A673 (cell line): ENCODE measurements at regions not wholly inside any gene's neighbourhood (a gene's known extent, or its start where the extent isn't known, plus 50 kb on each side); places are given as distances from the start of the nearest gene placed in this dataset.

Experiments used
- BruUV-seq: library from RNA; stranded (reverse); fragments of 400-500 nt; replicated peaks from 2 replicates; lab custom pipeline; 2021; lab: Mats Ljungman, UMichigan
- CTCF ChIA-PET: fragments of 300-600 bp; sonication (Branson Sonifier 250); formaldehyde crosslinking; loops from one replicate; lab custom pipeline; 2022; ENCODE audit warnings: antibody characterized with exemption; lab: Charles Lee
- POLR2A ChIA-PET: fragments of 300-600 bp; sonication (Branson Sonifier 250); formaldehyde crosslinking; loops from one replicate; lab custom pipeline; 2022; ENCODE audit warnings: antibody characterized with exemption; ENCODE audit not compliant: low non-redundant PET; lab: Charles Lee
- DNase-seq: peaks from one replicate; pipeline ENCODE4 v3.0.0-alpha.2; 2015; ENCODE audit warnings: low spot score
- H3K27ac ChIP-seq: fragments of 200-600 bp; sonication (generic); 2 replicates; pipeline ENCODE4 v1.5.1; 2016; ENCODE audit warnings: mixed run types, low read depth, mild to moderate bottlenecking, mixed read lengths, antibody characterized with exemption, low read length; ENCODE audit not compliant: poor library complexity, severe bottlenecking
- H3K27me3 ChIP-seq: fragments of 200-600 bp; sonication (generic); replicated peaks from 2 replicates; pipeline ENCODE4 v1.6.1; 2017; ENCODE audit warnings: mixed run types, low read depth, mild to moderate bottlenecking, mixed read lengths, antibody characterized with exemption, low read length; ENCODE audit not compliant: insufficient read depth, poor library complexity
- H3K36me3 ChIP-seq: fragments of 200-600 bp; sonication (generic); 2 replicates; pipeline ENCODE4 v1.6.1; 2016; ENCODE audit warnings: mixed run types, mild to moderate bottlenecking, mixed read lengths, antibody characterized with exemption, low read length; ENCODE audit not compliant: insufficient read depth, poor library complexity, severe bottlenecking
- H3K4me1 ChIP-seq: fragments of 200-600 bp; sonication (generic); 2 replicates; pipeline ENCODE4 v1.6.1; 2017; ENCODE audit warnings: mixed run types, mild to moderate bottlenecking, mixed read lengths, antibody characterized with exemption, low read length; ENCODE audit not compliant: insufficient read depth, poor library complexity, severe bottlenecking
- H3K4me3 ChIP-seq: fragments of 200-600 bp; sonication (generic); 2 replicates; pipeline ENCODE4 v1.5.1; 2016; ENCODE audit warnings: low read depth, mixed run types, mild to moderate bottlenecking, mixed read lengths, low read length; ENCODE audit not compliant: poor library complexity, severe bottlenecking
- H3K9me3 ChIP-seq: fragments of 200-600 bp; sonication (generic); 2 replicates; pipeline ENCODE4 v1.6.1; 2016; ENCODE audit warnings: mixed run types, low read depth, mild to moderate bottlenecking, mixed read lengths, antibody characterized with exemption, low read length; ENCODE audit not compliant: poor library complexity, severe bottlenecking
- EZH2 ChIP-seq: fragments of 200-600 bp; sonication (generic); IDR thresholded peaks from 2 replicates; pipeline ENCODE4 v1.6.1; 2017; ENCODE audit warnings: borderline replicate concordance, low read depth, mild to moderate bottlenecking, mixed read lengths, antibody characterized with exemption, low read length; ENCODE audit not compliant: poor library complexity, severe bottlenecking
- intact Hi-C: fragments of 100-400 bp; cut with micrococcal nuclease; formaldehyde crosslinking; loops from one replicate; pipeline ENCODE4 v1.10.0; 2022; ENCODE audit not compliant: unreplicated experiment
- TF ChIP-seq, protein P1 (sequence below): fragments of 300-800, 200-600 bp; sonication (generic); conservative IDR thresholded peaks from 2 replicates; pipeline ENCODE4 v1.5.1; 2017; ENCODE audit warnings: low read depth, mild to moderate bottlenecking, antibody characterized with exemption, low read length, moderate library complexity, mixed read lengths

DNA sequence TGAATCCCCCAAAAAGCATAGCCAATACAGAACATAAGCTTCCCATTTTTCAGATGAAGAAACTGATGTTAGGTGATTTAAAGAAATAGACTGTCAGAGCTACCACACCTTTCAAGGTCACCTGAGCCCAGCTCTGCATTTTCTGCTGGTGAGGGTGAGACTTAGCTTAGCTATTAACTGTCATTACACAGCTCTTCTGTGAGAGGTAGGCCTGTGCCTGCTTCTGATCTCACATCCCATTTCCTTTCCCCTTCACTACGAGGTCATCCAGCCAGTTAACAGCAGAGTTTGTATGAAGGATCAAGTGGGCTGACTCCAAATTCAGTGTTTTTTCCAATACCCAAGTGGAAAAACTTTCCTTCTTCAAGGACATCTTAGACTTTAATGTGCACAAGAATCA is 528.6 kb upstream of the CLINT1 start:
- Histone ChIP-seq H3K9me3 (no peaks in the 10 kb centered on the region), H3K27me3 (no peaks in the 10 kb centered on the region), H3K27ac (no peak overlapping the region), H3K4me3 (no peak overlapping the region), H3K4me1 (no peaks in the 10 kb centered on the region), H3K36me3 (no peaks in the 10 kb centered on the region)
- DNase-seq, result no peak
- no peak for TF ChIP-seq EZH2
- TF ChIP-seq, protein P1, sequence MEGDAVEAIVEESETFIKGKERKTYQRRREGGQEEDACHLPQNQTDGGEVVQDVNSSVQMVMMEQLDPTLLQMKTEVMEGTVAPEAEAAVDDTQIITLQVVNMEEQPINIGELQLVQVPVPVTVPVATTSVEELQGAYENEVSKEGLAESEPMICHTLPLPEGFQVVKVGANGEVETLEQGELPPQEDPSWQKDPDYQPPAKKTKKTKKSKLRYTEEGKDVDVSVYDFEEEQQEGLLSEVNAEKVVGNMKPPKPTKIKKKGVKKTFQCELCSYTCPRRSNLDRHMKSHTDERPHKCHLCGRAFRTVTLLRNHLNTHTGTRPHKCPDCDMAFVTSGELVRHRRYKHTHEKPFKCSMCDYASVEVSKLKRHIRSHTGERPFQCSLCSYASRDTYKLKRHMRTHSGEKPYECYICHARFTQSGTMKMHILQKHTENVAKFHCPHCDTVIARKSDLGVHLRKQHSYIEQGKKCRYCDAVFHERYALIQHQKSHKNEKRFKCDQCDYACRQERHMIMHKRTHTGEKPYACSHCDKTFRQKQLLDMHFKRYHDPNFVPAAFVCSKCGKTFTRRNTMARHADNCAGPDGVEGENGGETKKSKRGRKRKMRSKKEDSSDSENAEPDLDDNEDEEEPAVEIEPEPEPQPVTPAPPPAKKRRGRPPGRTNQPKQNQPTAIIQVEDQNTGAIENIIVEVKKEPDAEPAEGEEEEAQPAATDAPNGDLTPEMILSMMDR, result no peak
- intact Hi-C loops, result no loop called here
- POLR2A ChIA-PET, result no interaction called here
- CTCF ChIA-PET, result no interaction called here
- no TSS peak for BruUV-seq

DNA sequence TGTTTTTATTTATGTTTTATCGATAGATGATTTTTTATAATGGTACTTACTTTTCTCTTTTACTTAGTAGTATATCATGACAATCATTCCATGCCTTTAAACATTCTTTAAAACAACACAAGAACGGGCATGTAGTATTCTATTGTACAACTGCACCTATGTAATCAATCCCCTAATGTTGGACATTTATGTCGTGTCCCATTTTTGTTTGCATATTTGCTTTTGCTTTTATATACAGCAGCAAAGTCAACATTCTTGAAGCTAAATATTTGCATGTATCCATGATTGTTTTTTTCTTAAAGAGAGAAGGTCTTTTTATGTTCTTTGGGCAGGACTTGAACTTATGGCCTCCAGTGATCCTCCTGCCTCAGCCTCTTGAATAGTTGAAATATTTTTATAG is 527.0 kb upstream of the CLINT1 start:
- H3K9me3 ChIP-seq, result no peaks in the 10 kb centered on the region
- H3K36me3 ChIP-seq, result no peaks in the 10 kb centered on the region
- BruUV-seq, result no TSS peak
- ChIA-PET POLR2A (no interaction called here), CTCF (no interaction called here)
- intact Hi-C loops, result no loop called here
- H3K27ac ChIP-seq, result no peak overlapping the region
- TF ChIP-seq, protein P1, result no peak
- TF ChIP-seq EZH2, result no peak
- H3K4me3 ChIP-seq, result no peak overlapping the region
- H3K27me3 ChIP-seq, result no peaks in the 10 kb centered on the region
- DNase-seq, result no peak
- H3K4me1 ChIP-seq, result no peaks in the 10 kb centered on the region

DNA sequence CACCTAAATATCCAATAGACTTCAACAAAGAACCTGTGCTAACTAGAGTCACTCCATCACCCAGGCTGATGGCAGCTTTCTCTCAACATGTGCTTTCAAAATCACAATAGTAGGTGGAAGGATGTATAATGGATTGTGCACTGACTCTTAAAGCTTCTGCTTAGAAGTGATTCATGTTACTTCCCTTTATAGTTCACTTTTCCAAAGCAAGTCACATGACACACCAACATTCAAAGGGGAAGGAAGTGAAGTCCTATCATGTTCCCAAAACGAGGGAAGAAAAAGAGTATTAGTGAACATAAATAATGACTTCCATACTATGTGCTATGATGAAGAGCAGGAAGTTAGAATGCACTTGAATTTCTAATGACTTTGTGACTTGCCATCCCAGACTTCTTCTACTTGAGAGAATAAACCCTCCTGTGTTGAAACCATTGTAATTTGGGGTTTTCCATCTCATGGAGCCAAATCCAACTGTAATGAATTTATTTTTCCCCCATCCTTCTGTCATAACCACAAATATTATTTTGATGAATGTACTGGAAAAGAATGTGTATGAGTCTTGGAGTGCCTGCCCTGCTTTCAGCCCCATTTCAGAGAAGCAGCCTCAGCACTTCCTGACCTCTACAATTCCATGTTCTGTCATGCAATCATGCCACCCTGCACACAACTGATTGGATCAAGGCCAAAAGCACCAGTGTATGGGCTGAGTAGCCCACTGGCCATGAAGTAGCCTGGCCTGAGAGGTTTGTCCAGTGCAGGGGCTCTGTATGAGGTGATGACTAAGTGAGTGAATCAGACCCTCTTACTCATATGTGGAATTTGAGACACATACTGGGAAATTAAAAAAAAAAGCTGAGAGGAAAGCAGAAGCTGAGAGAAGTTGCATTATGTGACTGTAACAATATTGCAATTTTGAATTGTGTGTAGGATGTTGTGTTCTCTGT is 525.9 kb upstream of the CLINT1 start:
- H3K27me3 ChIP-seq, result no peaks in the 10 kb centered on the region
- intact Hi-C loops, result no loop called here
- BruUV-seq, result no TSS peak
- H3K27ac ChIP-seq, result no peak overlapping the region
- ChIA-PET POLR2A (no interaction called here), CTCF (no interaction called here)
- TF ChIP-seq, protein P1, result no peak
- no peak for TF ChIP-seq EZH2
- H3K36me3 ChIP-seq, result no peaks in the 10 kb centered on the region
- H3K9me3 ChIP-seq, result no peaks in the 10 kb centered on the region
- H3K4me3 ChIP-seq, result no peak overlapping the region
- DNase-seq, result no peak
- H3K4me1 ChIP-seq, result no peaks in the 10 kb centered on the region
